NT2/D1 (cell line): ENCODE measurements at regions not wholly inside any gene's neighbourhood (a gene's known extent, or its start where the extent isn't known, plus 50 kb on each side); places are given as distances from the start of the nearest gene placed in this dataset.
"Not testable (repeated sequence)": the region's sequence is repeated elsewhere in the genome, so short reads cannot be mapped to it uniquely, and the experiment has no call there.

ENCODE experiments used
- DNase-seq: peaks from one replicate; pipeline ENCODE4 v3.0.0-alpha.2; 2011; ENCODE audit warnings: low read depth, low spot score
- H3K27me3 ChIP-seq: 2 replicates; pipeline ENCODE4 v1.6.0; 2011; ENCODE audit warnings: mild to moderate bottlenecking; ENCODE audit not compliant: insufficient read length, insufficient read depth
- H3K36me3 ChIP-seq: 2 replicates; pipeline ENCODE4 v1.6.1; 2011; ENCODE audit warnings: mild to moderate bottlenecking, low read length, mixed read lengths; ENCODE audit not compliant: insufficient read depth, insufficient read length
- H3K4me1 ChIP-seq: 2 replicates; pipeline ENCODE4 v1.5.1; 2011; ENCODE audit not compliant: insufficient read depth, insufficient read length
- H3K4me3 ChIP-seq: 2 replicates; pipeline ENCODE4 v1.5.1; 2011; ENCODE audit warnings: low read depth; ENCODE audit not compliant: insufficient read length
- H3K9ac ChIP-seq: 2 replicates; pipeline ENCODE4 v1.6.0; 2011; ENCODE audit warnings: low read depth; ENCODE audit not compliant: insufficient read length
- H3K9me3 ChIP-seq: 2 replicates; pipeline ENCODE4 v1.5.1; 2011; ENCODE audit warnings: mild to moderate bottlenecking, low read length; ENCODE audit not compliant: insufficient read depth
- SUZ12 ChIP-seq: IDR thresholded peaks from 2 replicates; pipeline ENCODE4 v1.6.1; 2011; ENCODE audit not compliant: insufficient read length, insufficient read depth; ENCODE audit errors: extremely low read depth
- YY1 ChIP-seq: IDR thresholded peaks from 2 replicates; pipeline ENCODE4 v1.6.1; 2011; ENCODE audit not compliant: insufficient read length, insufficient read depth
- ZNF274 ChIP-seq: IDR thresholded peaks from 2 replicates; pipeline ENCODE4 v1.6.1; 2011; ENCODE audit warnings: mild to moderate bottlenecking, low read depth, low read length

GRCh38 chr5:104045987-104046386 is 483.4 kb upstream of the NUDT12 start:
- H3K4me1 ChIP-seq, result no peaks in the 10 kb centered on the region
- no peak for DNase-seq
- no peak for TF ChIP-seq YY1
- TF ChIP-seq ZNF274, result no peak
- no peak for TF ChIP-seq SUZ12
- no peaks in the 10 kb centered on the region for H3K36me3 ChIP-seq
- no peak overlapping the region for H3K9ac ChIP-seq
- no peaks in the 10 kb centered on the region for H3K27me3 ChIP-seq
- no peaks in the 10 kb centered on the region for H3K9me3 ChIP-seq
- H3K4me3 ChIP-seq, result no peak overlapping the region

- H3K36me3 ChIP-seq, H3K4me1 ChIP-seq, H3K4me3 ChIP-seq, DNase-seq, H3K9me3 ChIP-seq, H3K9ac ChIP-seq, H3K27me3 ChIP-seq: not testable (repeated sequence)
These were observed 477.3 kb upstream of the NUDT12 start for GRCh38 chr5:104039871-104040270.

- H3K4me1 ChIP-seq, H3K9me3 ChIP-seq, DNase-seq, H3K27me3 ChIP-seq, H3K4me3 ChIP-seq, H3K36me3 ChIP-seq, H3K9ac ChIP-seq: not testable (repeated sequence)
These were observed 474.5 kb upstream of the NUDT12 start for GRCh38 chr5:104037136-104037535.

GRCh38 chr5:104033186-104033585 is 470.6 kb upstream of the NUDT12 start:
- not testable (repeated sequence) for H3K9me3 ChIP-seq, H3K9ac ChIP-seq, H3K27me3 ChIP-seq, H3K4me3 ChIP-seq, H3K4me1 ChIP-seq, H3K36me3 ChIP-seq, DNase-seq

- no peaks in the 10 kb centered on the region for H3K36me3 ChIP-seq
- H3K9ac ChIP-seq, result no peak overlapping the region
- no peak overlapping the region for H3K4me3 ChIP-seq
- no peaks in the 10 kb centered on the region for H3K27me3 ChIP-seq
- DNase-seq, result no peak
- TF ChIP-seq SUZ12 (no peak), YY1 (no peak), ZNF274 (no peak)
- no peaks in the 10 kb centered on the region for H3K9me3 ChIP-seq
- H3K4me1 ChIP-seq, result no peaks in the 10 kb centered on the region
These were observed 461.9 kb upstream of the NUDT12 start for GRCh38 chr5:104024538-104024937.

GRCh38 chr5:104023739-104024138 is 461.1 kb upstream of the NUDT12 start:
- no peaks in the 10 kb centered on the region for H3K36me3 ChIP-seq
- H3K9ac ChIP-seq, result no peak overlapping the region
- TF ChIP-seq YY1 (no peak), SUZ12 (no peak), ZNF274 (no peak)
- H3K4me3 ChIP-seq, result no peak overlapping the region
- DNase-seq, result no peak
- no peaks in the 10 kb centered on the region for H3K27me3 ChIP-seq
- no peaks in the 10 kb centered on the region for H3K4me1 ChIP-seq
- no peaks in the 10 kb centered on the region for H3K9me3 ChIP-seq

GRCh38 chr5:104019956-104020355 is 457.4 kb upstream of the NUDT12 start:
- Histone ChIP-seq H3K36me3 (no peaks in the 10 kb centered on the region), H3K4me3 (no peak overlapping the region), H3K9me3 (no peaks in the 10 kb centered on the region), H3K4me1 (no peaks in the 10 kb centered on the region), H3K27me3 (no peaks in the 10 kb centered on the region), H3K9ac (no peak overlapping the region)
- TF ChIP-seq YY1 (no peak), ZNF274 (no peak), SUZ12 (no peak)
- no peak for DNase-seq

- Histone ChIP-seq H3K4me3 (no peak overlapping the region), H3K36me3 (no peaks in the 10 kb centered on the region), H3K27me3 (no peaks in the 10 kb centered on the region), H3K4me1 (no peaks in the 10 kb centered on the region), H3K9ac (no peak overlapping the region), H3K9me3 (no peaks in the 10 kb centered on the region)
- no peak for DNase-seq
- TF ChIP-seq SUZ12 (no peak), ZNF274 (no peak), YY1 (no peak)
These were observed 455.7 kb upstream of the NUDT12 start for GRCh38 chr5:104018299-104018698.
